Colonic mucosa (tissue), 4 donors: ENCODE measurements at regions not wholly inside any gene's neighbourhood (a gene's known extent, or its start where the extent isn't known, plus 50 kb on each side); places are given as distances from the start of the nearest gene placed in this dataset.

Source experiments
- DNase-seq: peaks from one replicate; pipeline ENCODE4 v3.0.0-alpha.2; 2020
- H3K27ac ChIP-seq: fragments of 200-600 bp; one replicate; pipeline ENCODE4 v1.8.0; 2021
- H3K27me3 ChIP-seq: fragments of 200-600 bp; one replicate; pipeline ENCODE4 v1.8.0; 2021
- H3K36me3 ChIP-seq: fragments of 200-600 bp; one replicate; pipeline ENCODE4 v1.8.0; 2021
- H3K4me1 ChIP-seq: fragments of 200-600 bp; one replicate; pipeline ENCODE4 v1.8.0; 2021; ENCODE audit warnings: mild to moderate bottlenecking
- H3K4me3 ChIP-seq: fragments of 200-600 bp; one replicate; pipeline ENCODE4 v1.8.0; 2021
- H3K9ac ChIP-seq, 2 donors: one replicate each; pipeline ENCODE4 v1.7.0; 2013; ENCODE audit warnings: control low read depth in 2 of 2, low read depth in 2 of 2, low read length in 2 of 2
- H3K9me3 ChIP-seq: fragments of 200-600 bp; one replicate; pipeline ENCODE4 v1.8.0; 2021
- intact Hi-C: fragments of 100-400 bp; cut with DNase I; formaldehyde crosslinking; loops from one replicate; pipeline ENCODE4 v1.14.1; 2022
- TF ChIP-seq, protein P1 (sequence below): fragments of 200-600 bp; IDR thresholded peaks from one replicate; pipeline ENCODE4 v1.8.0; 2022; ENCODE audit warnings: antibody characterized with exemption, mild to moderate bottlenecking
- donor health status: healthy.
- donor health status: DM: no; HTN: no; CAD: no.
- donor health status: DM: no; HTN: no; CAD: no.

DNA sequence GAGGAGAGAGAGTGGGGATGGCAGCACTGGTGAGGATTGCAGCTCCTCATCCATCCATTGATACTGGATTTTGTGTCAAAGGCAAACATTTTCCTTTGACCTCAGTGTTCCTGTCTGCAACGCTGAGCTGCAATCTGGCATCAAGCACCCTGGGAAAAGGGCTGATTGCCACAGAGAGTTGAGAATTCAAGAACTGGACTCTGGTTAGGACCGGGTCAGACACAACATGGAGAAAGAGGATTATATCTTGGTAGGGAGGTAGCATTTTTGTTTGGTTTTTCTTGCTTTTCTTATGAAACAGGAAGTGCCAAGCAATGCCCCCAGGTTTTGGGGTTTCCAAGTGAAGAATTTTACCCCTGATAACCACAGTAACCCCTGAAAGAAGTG lies 81.9 kb upstream of the PKDCC start:
- H3K4me3 ChIP-seq, result no peak overlapping the region
- intact Hi-C loops, result loop anchor here (10.0 kb wide), 1 partner anchor 79 kb away; the partner anchor contains the start of gene PKDCC
- no peaks in the 10 kb centered on the region for H3K27me3 ChIP-seq
- peak; percentile 38 for DNase-seq
- H3K9ac ChIP-seq, result no peak overlapping the region
- no peak overlapping the region for H3K27ac ChIP-seq
- no peaks in the 10 kb centered on the region for H3K36me3 ChIP-seq
- peaks cover 21% of the 10 kb centered on the region for H3K4me1 ChIP-seq
- no peaks in the 10 kb centered on the region for H3K9me3 ChIP-seq
- TF ChIP-seq, protein P1, sequence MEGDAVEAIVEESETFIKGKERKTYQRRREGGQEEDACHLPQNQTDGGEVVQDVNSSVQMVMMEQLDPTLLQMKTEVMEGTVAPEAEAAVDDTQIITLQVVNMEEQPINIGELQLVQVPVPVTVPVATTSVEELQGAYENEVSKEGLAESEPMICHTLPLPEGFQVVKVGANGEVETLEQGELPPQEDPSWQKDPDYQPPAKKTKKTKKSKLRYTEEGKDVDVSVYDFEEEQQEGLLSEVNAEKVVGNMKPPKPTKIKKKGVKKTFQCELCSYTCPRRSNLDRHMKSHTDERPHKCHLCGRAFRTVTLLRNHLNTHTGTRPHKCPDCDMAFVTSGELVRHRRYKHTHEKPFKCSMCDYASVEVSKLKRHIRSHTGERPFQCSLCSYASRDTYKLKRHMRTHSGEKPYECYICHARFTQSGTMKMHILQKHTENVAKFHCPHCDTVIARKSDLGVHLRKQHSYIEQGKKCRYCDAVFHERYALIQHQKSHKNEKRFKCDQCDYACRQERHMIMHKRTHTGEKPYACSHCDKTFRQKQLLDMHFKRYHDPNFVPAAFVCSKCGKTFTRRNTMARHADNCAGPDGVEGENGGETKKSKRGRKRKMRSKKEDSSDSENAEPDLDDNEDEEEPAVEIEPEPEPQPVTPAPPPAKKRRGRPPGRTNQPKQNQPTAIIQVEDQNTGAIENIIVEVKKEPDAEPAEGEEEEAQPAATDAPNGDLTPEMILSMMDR, result no peak

DNA sequence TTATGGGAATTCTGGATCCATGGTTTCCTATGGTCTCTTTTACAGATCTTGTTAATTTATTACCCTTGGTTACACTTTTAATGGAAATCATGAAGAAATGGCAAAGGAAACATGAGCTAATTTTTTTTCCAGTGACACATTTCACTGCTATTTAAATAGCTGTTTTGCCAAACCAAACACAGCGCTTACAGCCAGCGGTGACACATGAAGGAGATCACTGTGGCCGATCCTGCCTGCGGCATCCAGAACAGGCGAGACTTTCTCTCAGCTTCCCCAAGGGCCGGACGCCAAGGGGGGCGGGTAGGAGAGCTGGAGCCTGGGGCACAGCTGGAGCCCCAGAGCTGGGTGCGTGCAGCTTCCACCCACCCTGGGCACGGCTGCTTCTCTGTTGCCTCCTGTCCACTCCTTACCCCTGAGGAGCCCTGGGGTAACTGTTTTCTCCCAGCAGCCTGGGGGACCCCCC lies 81.4 kb upstream of the PKDCC start:
- Histone ChIP-seq H3K4me3 (no peak overlapping the region), H3K27ac (peak overlapping the region; percentile 25), H3K27me3 (no peaks in the 10 kb centered on the region), H3K36me3 (no peaks in the 10 kb centered on the region), H3K9me3 (no peaks in the 10 kb centered on the region), H3K4me1 (peaks cover 21% of the 10 kb centered on the region), H3K9ac (peak overlapping the region in 1 of 2 donors; percentile 22)
- TF ChIP-seq, protein P1, result no peak
- DNase-seq, result peak; percentile 83
- intact Hi-C loops, result loop anchor here (10.0 kb wide), 1 partner anchor 78 kb away; the partner anchor contains the start of gene PKDCC

DNA sequence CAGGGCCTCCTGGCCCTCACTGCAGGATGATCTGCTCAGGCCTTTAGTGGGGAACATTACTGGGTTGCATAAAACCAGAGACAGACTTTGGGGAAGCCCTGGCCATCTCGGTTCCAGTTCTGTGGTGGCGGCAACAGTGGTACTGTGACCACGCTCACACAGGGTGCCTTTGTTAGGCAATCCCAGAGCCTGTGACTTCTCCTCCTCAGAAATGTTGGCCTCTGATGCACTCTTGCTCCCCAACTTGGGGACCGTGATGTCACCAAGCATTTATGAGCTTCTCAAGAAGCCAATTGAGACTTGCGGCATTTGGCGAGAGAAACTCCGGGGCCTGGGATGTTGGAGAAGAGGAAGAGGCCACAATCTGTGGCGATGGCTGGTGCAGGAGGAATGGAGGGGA lies 80.9 kb upstream of the PKDCC start:
- H3K9me3 ChIP-seq, result no peaks in the 10 kb centered on the region
- peak; percentile 30 for DNase-seq
- H3K27ac ChIP-seq, result peak overlapping the region; percentile 25
- TF ChIP-seq, protein P1, result no peak
- intact Hi-C loops, result loop anchor here (10.0 kb wide), 1 partner anchor 78 kb away; the partner anchor contains the start of gene PKDCC
- H3K9ac ChIP-seq, result peak overlapping the region in 1 of 2 donors; percentile 22
- no peaks in the 10 kb centered on the region for H3K27me3 ChIP-seq
- no peaks in the 10 kb centered on the region for H3K36me3 ChIP-seq
- no peak overlapping the region for H3K4me3 ChIP-seq
- H3K4me1 ChIP-seq, result peaks cover 21% of the 10 kb centered on the region

DNA sequence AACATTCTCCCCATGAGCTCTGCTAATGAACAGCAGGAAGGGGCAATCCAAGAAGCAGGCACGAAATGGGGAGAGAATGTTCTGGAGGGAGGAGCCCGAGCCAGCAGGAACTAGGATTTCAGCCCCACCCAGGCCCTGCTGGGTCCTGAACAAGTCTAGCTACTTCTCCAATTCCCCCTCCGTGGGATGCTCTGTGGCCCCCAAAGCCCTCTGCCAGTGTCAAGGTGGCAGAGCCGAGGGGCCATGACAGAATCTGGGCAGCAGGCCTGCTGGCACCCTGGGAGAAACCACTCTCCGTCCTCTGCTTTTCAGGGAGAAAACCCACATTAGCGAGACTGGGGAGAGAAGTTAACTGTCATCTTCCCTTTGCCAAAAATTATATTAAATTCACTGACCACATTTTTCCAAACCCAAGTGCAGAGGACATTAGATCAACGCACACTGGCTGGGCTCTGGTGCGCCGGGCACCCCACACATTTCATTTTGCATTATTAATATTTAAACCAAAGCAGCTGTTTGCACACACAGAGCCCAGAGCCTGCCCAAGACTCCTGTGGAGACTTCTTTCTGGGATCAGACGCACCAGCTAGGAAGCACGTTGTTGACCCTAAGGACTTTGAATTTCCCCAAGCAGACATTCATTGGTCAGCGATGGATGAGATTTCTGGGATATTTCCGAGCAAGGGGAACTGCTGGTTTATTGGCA lies 80.2 kb upstream of the PKDCC start:
- Histone ChIP-seq H3K9ac (peak overlapping the region in 1 of 2 donors; percentile 22), H3K27me3 (no peaks in the 10 kb centered on the region), H3K36me3 (no peaks in the 10 kb centered on the region), H3K9me3 (no peaks in the 10 kb centered on the region), H3K4me3 (no peak overlapping the region), H3K27ac (peak overlapping the region; percentile 25), H3K4me1 (peaks cover 21% of the 10 kb centered on the region)
- TF ChIP-seq, protein P1, result no peak
- intact Hi-C loops, result loop anchor here (10.0 kb wide), 1 partner anchor 77 kb away; the partner anchor contains the start of gene PKDCC
- peak; percentile 80 for DNase-seq

DNA sequence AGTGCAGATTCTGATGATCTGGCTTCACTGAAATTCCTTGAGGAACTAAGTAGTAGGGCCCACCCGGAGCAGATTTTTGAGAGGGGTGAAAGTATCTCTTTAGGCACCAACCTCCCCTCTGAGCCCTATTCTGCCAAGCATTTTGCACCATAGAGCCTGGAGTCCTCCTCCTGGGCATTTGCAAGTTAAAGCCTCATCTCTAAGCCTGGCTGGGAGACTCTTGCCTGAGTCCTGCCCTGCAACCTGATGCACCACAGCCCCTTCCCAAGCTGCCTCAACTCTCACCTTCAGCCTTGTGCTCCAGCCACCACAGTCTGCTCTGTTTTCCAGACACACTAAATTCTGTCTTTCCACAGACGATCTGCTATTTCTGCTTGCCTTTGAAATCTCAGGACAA lies 79.6 kb upstream of the PKDCC start:
- no peaks in the 10 kb centered on the region for H3K36me3 ChIP-seq
- peak overlapping the region in 1 of 2 donors; percentile 22 for H3K9ac ChIP-seq
- DNase-seq, result no peak
- H3K4me1 ChIP-seq, result peaks cover 21% of the 10 kb centered on the region
- H3K27me3 ChIP-seq, result no peaks in the 10 kb centered on the region
- no peak overlapping the region for H3K4me3 ChIP-seq
- TF ChIP-seq, protein P1, result no peak
- no peaks in the 10 kb centered on the region for H3K9me3 ChIP-seq
- no peak overlapping the region for H3K27ac ChIP-seq
- intact Hi-C loops, result loop anchor here (10.0 kb wide), 1 partner anchor 77 kb away; the partner anchor contains the start of gene PKDCC
